Keratinocyte (primary cell): ENCODE measurements at regions not wholly inside any gene's neighbourhood (a gene's known extent, or its start where the extent isn't known, plus 50 kb on each side); places are given as distances from the start of the nearest gene placed in this dataset.

ENCODE experiments used
- EZH2 ChIP-seq: IDR thresholded peaks from one replicate; pipeline ENCODE4 v1.6.1; 2012; ENCODE audit warnings: inconsistent platforms, mild to moderate bottlenecking, low read length, moderate library complexity
- TF ChIP-seq, protein P1 (sequence below), 3 experiments: IDR thresholded peaks in 1 of 3; conservative IDR thresholded peaks in 1 of 3; optimal IDR thresholded peaks in 1 of 3; 2 replicates in 2 of 3; 3 replicates in 1 of 3; pipeline versions ENCODE3 to v1.5.1; 2011; ENCODE audit warnings: low read length in 3 of 3, mild to moderate bottlenecking in 3 of 3, moderate library complexity in 2 of 3, control low read depth in 1 of 3, inconsistent platforms in 1 of 3; ENCODE audit not compliant: insufficient read depth in 2 of 3; ENCODE audit errors: extremely low read depth in 1 of 3

DNA sequence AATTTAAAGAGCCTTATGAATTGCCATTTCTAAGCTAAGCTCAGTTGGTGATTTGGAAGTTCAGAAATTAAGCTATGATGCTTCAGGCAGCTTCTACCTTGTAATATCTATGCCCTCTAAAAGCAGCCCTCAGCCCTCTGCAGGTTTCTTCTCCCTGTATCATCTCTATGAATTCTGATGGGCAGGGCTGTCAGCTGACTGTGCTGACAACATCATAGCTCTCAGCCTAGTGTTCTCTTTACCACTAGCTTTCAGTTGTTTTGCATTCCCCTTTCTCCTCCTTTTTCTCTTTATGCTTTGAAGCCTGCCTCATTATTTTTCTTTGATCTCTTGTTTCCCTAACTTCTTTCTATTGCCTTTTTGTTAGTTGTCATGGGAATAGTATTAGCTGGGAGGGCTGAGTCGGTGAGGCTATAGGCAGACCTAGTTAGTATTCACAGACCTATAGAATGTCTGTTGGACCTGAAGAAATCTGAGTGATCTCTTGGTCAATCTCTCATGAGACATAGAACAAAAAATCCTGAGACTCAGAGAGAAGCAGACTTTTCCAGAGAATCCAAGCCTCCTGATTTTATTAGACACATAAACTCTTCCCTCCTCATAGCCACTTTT is 535.4 kb downstream of the RAB38 start:
- TF ChIP-seq, protein P1, sequence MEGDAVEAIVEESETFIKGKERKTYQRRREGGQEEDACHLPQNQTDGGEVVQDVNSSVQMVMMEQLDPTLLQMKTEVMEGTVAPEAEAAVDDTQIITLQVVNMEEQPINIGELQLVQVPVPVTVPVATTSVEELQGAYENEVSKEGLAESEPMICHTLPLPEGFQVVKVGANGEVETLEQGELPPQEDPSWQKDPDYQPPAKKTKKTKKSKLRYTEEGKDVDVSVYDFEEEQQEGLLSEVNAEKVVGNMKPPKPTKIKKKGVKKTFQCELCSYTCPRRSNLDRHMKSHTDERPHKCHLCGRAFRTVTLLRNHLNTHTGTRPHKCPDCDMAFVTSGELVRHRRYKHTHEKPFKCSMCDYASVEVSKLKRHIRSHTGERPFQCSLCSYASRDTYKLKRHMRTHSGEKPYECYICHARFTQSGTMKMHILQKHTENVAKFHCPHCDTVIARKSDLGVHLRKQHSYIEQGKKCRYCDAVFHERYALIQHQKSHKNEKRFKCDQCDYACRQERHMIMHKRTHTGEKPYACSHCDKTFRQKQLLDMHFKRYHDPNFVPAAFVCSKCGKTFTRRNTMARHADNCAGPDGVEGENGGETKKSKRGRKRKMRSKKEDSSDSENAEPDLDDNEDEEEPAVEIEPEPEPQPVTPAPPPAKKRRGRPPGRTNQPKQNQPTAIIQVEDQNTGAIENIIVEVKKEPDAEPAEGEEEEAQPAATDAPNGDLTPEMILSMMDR (optimal IDR thresholded peaks at IDR 0.05 in 1 of 3, IDR thresholded peaks at IDR 0.05 in 1 of 3, conservative IDR thresholded peaks at IDR 0.05 in 1 of 3; ENCODE audit: extremely low read depth in 1 of 3, insufficient read depth in 2 of 3, low read length in 3 of 3): no peak
- TF ChIP-seq EZH2: no peak
